ENCODE measurements at regions not wholly inside any gene's neighbourhood (a gene's known extent, or its start where the extent isn't known, plus 50 kb on each side); places are given as distances from the start of the nearest gene placed in this dataset.
A peak's percentile ranks its signal among the peaks of the same experiment; 100 is the strongest.

GRCh38 chr4:36665985-36666527 lies 384.6 kb downstream of the DTHD1 start:
- no peak overlapping the region for H3K4me3 ChIP-seq
- no peaks in the 10 kb centered on the region for H3K4me1 ChIP-seq
- no peak for TF ChIP-seq CTCF (IDR thresholded peaks at IDR 0.05)
- TF ChIP-seq POLR2AphosphoS5 (IDR thresholded peaks at IDR 0.05): no peak
- no peaks in the 10 kb centered on the region for H3K36me3 ChIP-seq
- H3K27ac ChIP-seq: no peak overlapping the region
- WGBS, 5 donors: 68 to 80% (median 74%) methylated on average over 3 of the region's 3 CpGs
- no peaks in the 10 kb centered on the region for H3K27me3 ChIP-seq
- H3K9me3 ChIP-seq: no peaks in the 10 kb centered on the region
- intact Hi-C loops (cut with DNase I; ENCODE audit: low total_unique reads): no loop called here
- no peak for DNase-seq

- TF ChIP-seq POLR2A (IDR thresholded peaks at IDR 0.05) (no peak), EP300 (IDR thresholded peaks at IDR 0.05) (no peak), CTCF (IDR thresholded peaks at IDR 0.05) (no peak), POLR2AphosphoS5 (IDR thresholded peaks at IDR 0.05) (no peak)
- Histone ChIP-seq H3K36me3 (no peaks in the 10 kb centered on the region), H3K27me3 (no peaks in the 10 kb centered on the region), H3K9me3 (no peaks in the 10 kb centered on the region), H3K27ac (no peak overlapping the region), H3K4me1 (no peaks in the 10 kb centered on the region), H3K4me3 (no peak overlapping the region)
- 75 to 86% (median 82%) methylated on average over 2 of the region's 2 CpGs for WGBS, 5 donors
- no peak for DNase-seq
- intact Hi-C loops (cut with DNase I; ENCODE audit: low total_unique reads): no loop called here
Observed at GRCh38 chr4:36675436-36675835, 394.0 kb downstream of the DTHD1 start.

- Histone ChIP-seq H3K27me3 (no peaks in the 10 kb centered on the region), H3K36me3 (no peaks in the 10 kb centered on the region), H3K27ac (no peak overlapping the region), H3K4me3 (no peak overlapping the region), H3K4me1 (no peaks in the 10 kb centered on the region), H3K9me3 (peaks cover 0 to 3% (median 1%) of the 10 kb centered on the region in 4 donors)
- intact Hi-C loops (cut with DNase I; ENCODE audit: low total_unique reads): no loop called here
- no peak for TF ChIP-seq EP300 (IDR thresholded peaks at IDR 0.05)
- TF ChIP-seq CTCF (IDR thresholded peaks at IDR 0.05): no peak
- no peak for TF ChIP-seq POLR2AphosphoS5 (IDR thresholded peaks at IDR 0.05)
- TF ChIP-seq POLR2A (IDR thresholded peaks at IDR 0.05): no peak
- WGBS, 5 donors: 29 to 40% (median 35%) methylated on average over 5 of the region's 5 CpGs
- peak in 1 of 2 donors; percentile 40 for DNase-seq
Observed at GRCh38 chr4:36676139-36677050, 395.0 kb downstream of the DTHD1 start.

- TF ChIP-seq POLR2A (IDR thresholded peaks at IDR 0.05): no peak
- no peak for TF ChIP-seq EP300 (IDR thresholded peaks at IDR 0.05)
- no peak for TF ChIP-seq CTCF (IDR thresholded peaks at IDR 0.05)
- no peak for TF ChIP-seq POLR2AphosphoS5 (IDR thresholded peaks at IDR 0.05)
- Histone ChIP-seq H3K27ac (no peak overlapping the region), H3K4me3 (no peak overlapping the region), H3K27me3 (no peaks in the 10 kb centered on the region), H3K36me3 (no peaks in the 10 kb centered on the region), H3K4me1 (no peaks in the 10 kb centered on the region), H3K9me3 (peaks cover 0 to 8% (median 2%) of the 10 kb centered on the region in 4 donors)
- WGBS, 5 donors: 77 to 84% (median 79%) methylated on average over 2 of the region's 2 CpGs
- no peak for DNase-seq
- intact Hi-C loops (cut with DNase I; ENCODE audit: low total_unique reads): no loop called here
Observed at GRCh38 chr4:36677112-36677511, 395.7 kb downstream of the DTHD1 start.

All from stomach (tissue), 8 donors.